H9 (cell line): ENCODE measurements at regions not wholly inside any gene's neighbourhood (a gene's known extent, or its start where the extent isn't known, plus 50 kb on each side); places are given as distances from the start of the nearest gene placed in this dataset.

Experiments used
- DNase-seq: peaks from one replicate; pipeline ENCODE4 v3.0.0-alpha.2; 2017
- H2AFZ ChIP-seq: one replicate; pipeline ENCODE4 v1.6.1; 2013; ENCODE audit warnings: mild to moderate bottlenecking, low read length, control low read depth, moderate library complexity
- H2AK5ac ChIP-seq: 2 replicates; pipeline ENCODE4 v1.6.1; 2013; ENCODE audit warnings: low read length, control low read depth, mixed read lengths; ENCODE audit not compliant: insufficient read length
- H2BK120ac ChIP-seq: one replicate; pipeline ENCODE4 v1.6.1; 2013; ENCODE audit warnings: low read depth, mild to moderate bottlenecking, low read length, control low read depth, inconsistent platforms; ENCODE audit not compliant: poor library complexity, severe bottlenecking
- H2BK12ac ChIP-seq: 2 replicates; pipeline ENCODE4 v1.6.1; 2013; ENCODE audit warnings: low read length, control low read depth, mixed read lengths, low read depth; ENCODE audit not compliant: insufficient read length
- H2BK15ac ChIP-seq: 2 replicates; pipeline ENCODE4 v1.6.1; 2013; ENCODE audit warnings: low read depth, low read length, control low read depth
- H2BK20ac ChIP-seq: one replicate; pipeline ENCODE4 v1.6.1; 2013; ENCODE audit warnings: low read depth, mild to moderate bottlenecking, low read length, control low read depth, inconsistent platforms; ENCODE audit not compliant: poor library complexity, severe bottlenecking
- H2BK5ac ChIP-seq: 2 replicates; pipeline ENCODE4 v1.6.1; 2013; ENCODE audit warnings: low read length, control low read depth, mixed read lengths; ENCODE audit not compliant: insufficient read length
- H3K14ac ChIP-seq: 2 replicates; pipeline ENCODE4 v1.6.1; 2013; ENCODE audit warnings: low read length, control low read depth; ENCODE audit not compliant: insufficient read depth
- H3K18ac ChIP-seq: 2 replicates; pipeline ENCODE4 v1.6.1; 2013; ENCODE audit warnings: low read depth, mild to moderate bottlenecking, mixed read lengths, low read length, control low read depth; ENCODE audit not compliant: insufficient read length
- H3K23ac ChIP-seq: 2 replicates; pipeline ENCODE4 v1.6.1; 2013; ENCODE audit warnings: low read length, control low read depth, mixed read lengths, low read depth; ENCODE audit not compliant: insufficient read length
- H3K23me2 ChIP-seq: 2 replicates; pipeline ENCODE4 v1.6.1; 2013; ENCODE audit warnings: low read depth, mild to moderate bottlenecking, mixed read lengths, low read length, control low read depth; ENCODE audit not compliant: insufficient read length, poor library complexity, severe bottlenecking
- H3K27ac ChIP-seq: 2 replicates; pipeline ENCODE4 v1.5.1; 2013; ENCODE audit warnings: low read length, control low read depth, mixed read lengths, low read depth; ENCODE audit not compliant: insufficient read length
- H3K27me3 ChIP-seq: 2 replicates; pipeline ENCODE4 v1.6.1; 2013; ENCODE audit warnings: low read length, control low read depth, inconsistent platforms; ENCODE audit not compliant: insufficient read depth
- H3K4ac ChIP-seq: 2 replicates; pipeline ENCODE4 v1.6.1; 2013; ENCODE audit warnings: low read depth, mild to moderate bottlenecking, control low read depth, inconsistent platforms, low read length, moderate library complexity
- H3K4me1 ChIP-seq: 2 replicates; pipeline ENCODE4 v1.6.1; 2013; ENCODE audit warnings: low read length, control low read depth, inconsistent platforms; ENCODE audit not compliant: insufficient read depth
- H3K4me2 ChIP-seq: 2 replicates; pipeline ENCODE4 v1.6.1; 2013; ENCODE audit warnings: low read length, control low read depth, mixed read lengths; ENCODE audit not compliant: insufficient read length, insufficient read depth
- H3K56ac ChIP-seq: 2 replicates; pipeline ENCODE4 v1.6.1; 2013; ENCODE audit warnings: low read depth, mild to moderate bottlenecking, mixed read lengths, low read length, control low read depth; ENCODE audit not compliant: insufficient read length
- H3K79me1 ChIP-seq: 2 replicates; pipeline ENCODE4 v1.6.1; 2013; ENCODE audit warnings: low read depth, mild to moderate bottlenecking, moderate library complexity, low read length, control low read depth, inconsistent platforms; ENCODE audit not compliant: insufficient read depth, poor library complexity, severe bottlenecking
- H3K79me2 ChIP-seq: 2 replicates; pipeline ENCODE4 v1.6.1; 2013; ENCODE audit warnings: low read length, control low read depth, inconsistent platforms; ENCODE audit not compliant: insufficient read depth
- H3K9ac ChIP-seq: 2 replicates; pipeline ENCODE4 v1.6.1; 2013; ENCODE audit warnings: low read length, control low read depth, mixed read lengths; ENCODE audit not compliant: insufficient read length; ENCODE audit errors: extremely low read depth
- H3K9me3 ChIP-seq: one replicate; pipeline ENCODE4 v1.6.1; 2013; ENCODE audit warnings: low read depth, low read length, inconsistent platforms; ENCODE audit not compliant: control insufficient read depth
- H3T11ph ChIP-seq: one replicate; pipeline ENCODE4 v1.6.1; 2013; ENCODE audit warnings: mild to moderate bottlenecking, low read length, control low read depth, inconsistent platforms
- H4K20me1 ChIP-seq: one replicate; pipeline ENCODE4 v1.6.1; 2013; ENCODE audit not compliant: control insufficient read depth, insufficient read length, insufficient read depth
- H4K5ac ChIP-seq: 2 replicates; pipeline ENCODE4 v1.6.1; 2013; ENCODE audit warnings: low read depth, mild to moderate bottlenecking, mixed read lengths, low read length, control low read depth; ENCODE audit not compliant: insufficient read length
- H4K8ac ChIP-seq: replicated peaks from 2 replicates; pipeline ENCODE4 v1.6.1; 2013; ENCODE audit warnings: low read length, control low read depth, mixed read lengths, low read depth; ENCODE audit not compliant: insufficient read length
- H4K91ac ChIP-seq: 2 replicates; pipeline ENCODE4 v1.6.1; 2013; ENCODE audit warnings: low read depth, mild to moderate bottlenecking, moderate library complexity, mixed read lengths, low read length, control low read depth; ENCODE audit not compliant: insufficient read length
- H3K27ac Mint-ChIP-seq, 3 experiments: 2 replicates in 2 of 3; 3 replicates in 1 of 3; pipeline ENCODE4 v1.8.0; 2020 to 2021; ENCODE audit warnings: mixed read lengths in 3 of 3, mild to moderate bottlenecking in 1 of 3, moderate library complexity in 1 of 3
- H3K27me3 Mint-ChIP-seq: 2 replicates; pipeline ENCODE4 v1.8.0; 2021; ENCODE audit warnings: low read depth, mild to moderate bottlenecking, moderate library complexity, mixed read lengths
- H3K36me3 Mint-ChIP-seq, 3 experiments: 2 replicates in 2 of 3; 3 replicates in 1 of 3; pipeline ENCODE4 v1.8.0; 2020 to 2021; ENCODE audit warnings: low read depth in 3 of 3, mixed read lengths in 3 of 3; ENCODE audit not compliant: insufficient read depth in 1 of 3
- H3K4me1 Mint-ChIP-seq, 2 experiments: 2 replicates each; pipeline ENCODE4 v1.8.0; 2020; ENCODE audit warnings: mixed read lengths in 2 of 2
- H3K4me3 Mint-ChIP-seq, 2 experiments: 2 replicates in 1 of 2; 3 replicates in 1 of 2; pipeline ENCODE4 v1.8.0; 2020 to 2021; ENCODE audit warnings: mild to moderate bottlenecking in 2 of 2, mixed read lengths in 2 of 2, moderate library complexity in 1 of 2
- H3K9me3 Mint-ChIP-seq, 2 experiments: 2 replicates in 1 of 2; 3 replicates in 1 of 2; pipeline ENCODE4 v1.8.0; 2020; ENCODE audit warnings: mild to moderate bottlenecking in 2 of 2, mixed read lengths in 2 of 2, moderate library complexity in 1 of 2
- CTCF ChIP-seq: fragments of 200-600 bp; sonication (generic); conservative IDR thresholded peaks from 3 replicates; pipeline ENCODE4 v1.8.0; 2021; ENCODE audit warnings: antibody characterized with exemption, mild to moderate bottlenecking

DNA sequence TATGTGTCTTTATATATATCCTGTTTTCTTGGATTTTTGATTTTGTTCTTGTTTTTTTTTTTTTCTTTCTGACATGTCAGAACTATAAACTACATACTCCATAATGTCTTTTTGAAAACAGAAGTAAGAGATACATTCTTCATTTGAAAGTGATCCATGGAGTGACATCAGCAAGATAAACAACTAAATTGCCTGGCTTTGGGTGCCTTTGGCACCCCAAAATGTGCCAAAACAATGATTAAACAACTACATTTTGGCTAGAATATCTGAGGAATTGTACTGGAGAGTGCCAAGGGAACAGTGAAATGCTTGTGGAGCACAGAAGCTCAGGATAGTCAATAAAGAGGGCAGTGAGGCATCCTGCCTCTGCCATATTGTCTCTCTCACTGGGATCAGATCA, 766.1 kb upstream of the ANO3 start:
- Histone ChIP-seq H3K79me1 (no peaks in the 10 kb centered on the region), H2BK120ac (no peak overlapping the region), H4K5ac (no peak overlapping the region), H2BK12ac (no peak overlapping the region), H3K4me1 (no peaks in the 10 kb centered on the region), H4K20me1 (no peaks in the 10 kb centered on the region), H3K27ac (no peak overlapping the region), H3K23ac (no peak overlapping the region), H3K18ac (no peak overlapping the region), H3K79me2 (no peaks in the 10 kb centered on the region), H3K9ac (no peak overlapping the region), H3K23me2 (no peaks in the 10 kb centered on the region), H4K91ac (no peak overlapping the region), H3K14ac (no peak overlapping the region), H2BK5ac (no peak overlapping the region), H3K9me3 (no peaks in the 10 kb centered on the region), H3K4me2 (no peak overlapping the region), H3K56ac (no peak overlapping the region), H3K4ac (no peak overlapping the region), H2BK20ac (no peak overlapping the region), H3T11ph (no peak overlapping the region), H2BK15ac (no peak overlapping the region), H4K8ac (no peak overlapping the region), H2AFZ (no peak overlapping the region), H2AK5ac (no peak overlapping the region), H3K27me3 (no peaks in the 10 kb centered on the region)
- Mint-ChIP-seq H3K36me3 (no peaks in the 10 kb centered on the region; a peak in 1 of 7 replicates), H3K27me3 (no peaks in the 10 kb centered on the region), H3K9me3 (no peaks in the 10 kb centered on the region), H3K4me1 (no peaks in the 10 kb centered on the region), H3K4me3 (no peak overlapping the region), H3K27ac (no peak overlapping the region)
- TF ChIP-seq CTCF = no peak
- no peak for DNase-seq
